BJ (cell line): ENCODE measurements at regions not wholly inside any gene's neighbourhood (a gene's known extent, or its start where the extent isn't known, plus 50 kb on each side); places are given as distances from the start of the nearest gene placed in this dataset.

Source experiments
- CTCF ChIA-PET: fragments of 350-600 bp; formaldehyde crosslinking; extraction: SDS; loops from one replicate; lab custom pipeline; 2021; ENCODE audit warnings: antibody characterized with exemption, inconsistent platforms; lab: Yijun Ruan, JAX
- POLR2A ChIA-PET: fragments of 300-600 bp; sonication (Branson Sonifier 250); formaldehyde crosslinking; extraction: SDS; loops from one replicate; lab custom pipeline; 2021; ENCODE audit warnings: antibody characterized with exemption; lab: Charles Lee
- DNase-seq: peaks from one replicate; pipeline ENCODE4 v3.0.0-alpha.2; 2011; ENCODE audit warnings: low read depth
- H3K27me3 ChIP-seq: 2 replicates; pipeline ENCODE4 v1.6.0; 2011; ENCODE audit warnings: low read length; ENCODE audit not compliant: control insufficient read depth, insufficient read depth
- H3K36me3 ChIP-seq: 2 replicates; pipeline ENCODE4 v1.5.1; 2011; ENCODE audit warnings: low read length; ENCODE audit not compliant: control insufficient read depth, insufficient read depth
- H3K4me3 ChIP-seq: 2 replicates; pipeline ENCODE4 v1.5.1; 2011; ENCODE audit warnings: low read depth, mild to moderate bottlenecking, control low read depth, low read length
- CTCF ChIP-seq: IDR thresholded peaks from 2 replicates; pipeline ENCODE4 v1.5.1; 2011; ENCODE audit warnings: low read depth, mild to moderate bottlenecking, control low read depth, inconsistent platforms, low read length, moderate library complexity; ENCODE audit not compliant: insufficient read depth

- no peak for DNase-seq
- ChIA-PET CTCF (interaction anchor here (0.7 to 9.7 kb wide), 6 partner anchors 32 to 181 kb away, joined by 3 to 257 read pairs (median 41); partner anchors contain the start of gene IL17B), POLR2A (no interaction called here)
- no peak overlapping the region for H3K4me3 ChIP-seq
- no peak for TF ChIP-seq CTCF
- no peaks in the 10 kb centered on the region for H3K36me3 ChIP-seq
- no peaks in the 10 kb centered on the region for H3K27me3 ChIP-seq
These were observed 58.4 kb upstream of the IL17B start for GRCh38 chr5:149437391-149438040.

DNA sequence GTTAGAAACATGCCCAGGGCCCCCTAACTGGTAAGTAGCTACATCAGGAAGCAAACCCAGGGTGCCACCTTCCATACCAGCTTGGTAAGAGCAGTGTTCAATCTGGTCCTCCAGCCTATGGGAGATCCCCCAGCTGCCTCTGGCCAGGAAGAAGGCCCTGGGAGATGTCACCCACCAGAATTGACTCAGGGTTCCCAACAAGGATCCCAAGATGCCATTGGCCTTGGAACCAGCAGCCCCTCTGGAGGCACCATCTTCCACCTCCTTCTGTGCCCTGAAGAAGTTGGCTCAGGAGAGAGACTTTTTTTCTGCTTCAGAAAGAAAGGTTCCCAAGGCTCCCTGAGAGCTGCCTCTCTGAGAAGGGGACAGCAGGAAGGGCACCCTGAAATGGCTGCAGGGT lies 56.6 kb upstream of the IL17B start:
- no peak for TF ChIP-seq CTCF
- ChIA-PET CTCF (interaction anchor here (1.0 to 9.3 kb wide), 17 partner anchors 8 to 183 kb away, joined by 3 to 257 read pairs (median 13); partner anchors contain the start of genes ARHGEF37, CSNK1A1 and IL17B), POLR2A (interaction anchor here (0.6 kb wide), 1 partner anchor 9 kb away, joined by 7 read pairs; no protein-coding TSS in a partner anchor)
- peaks cover 9% of the 10 kb centered on the region for H3K36me3 ChIP-seq
- no peaks in the 10 kb centered on the region for H3K27me3 ChIP-seq
- no peak for DNase-seq
- H3K4me3 ChIP-seq: no peak overlapping the region

DNA sequence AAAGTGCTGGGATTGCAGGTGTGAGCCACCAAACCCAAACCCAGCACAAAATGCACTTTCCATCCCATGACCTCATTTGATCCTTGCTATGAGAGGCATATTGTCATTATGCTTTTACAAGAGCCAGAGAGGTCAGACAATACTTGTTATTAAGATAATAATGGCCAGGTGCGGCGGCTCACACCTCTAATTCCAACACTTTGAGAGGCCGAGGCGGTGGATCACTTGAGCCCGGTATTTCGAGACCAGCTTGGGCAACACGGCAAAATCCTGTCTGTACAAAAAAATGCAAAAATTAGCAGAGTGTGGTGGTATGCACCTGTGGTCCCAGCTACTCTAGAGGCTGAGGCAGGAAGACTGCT lies 55.9 kb upstream of the IL17B start:
- ChIA-PET CTCF (interaction anchor here (0.7 to 9.3 kb wide), 24 partner anchors 8 to 295 kb away, joined by 3 to 257 read pairs (median 6); partner anchors contain the start of genes ARHGEF37, CSNK1A1, IL17B and PCYOX1L), POLR2A (no interaction called here)
- Histone ChIP-seq H3K27me3 (no peaks in the 10 kb centered on the region), H3K36me3 (peaks cover 15% of the 10 kb centered on the region), H3K4me3 (no peak overlapping the region)
- DNase-seq: no peak
- TF ChIP-seq CTCF: no peak

- ChIA-PET CTCF (interaction anchor here (0.7 to 9.3 kb wide), 33 partner anchors 9 to 294 kb away, joined by 3 to 257 read pairs (median 5); partner anchors contain the start of genes ARHGEF37, CSNK1A1, IL17B and PCYOX1L), POLR2A (interaction anchor here (0.5 kb wide), 1 partner anchor 12 kb away, joined by 3 read pairs; no protein-coding TSS in a partner anchor)
- TF ChIP-seq CTCF: peak; percentile 89
- Histone ChIP-seq H3K27me3 (no peaks in the 10 kb centered on the region), H3K36me3 (peaks cover 21% of the 10 kb centered on the region), H3K4me3 (no peak overlapping the region)
- DNase-seq: no peak
These were observed 55.3 kb upstream of the IL17B start for GRCh38 chr5:149434162-149435014.

GRCh38 chr5:149433524-149434131 lies 54.5 kb upstream of the IL17B start:
- Histone ChIP-seq H3K27me3 (no peaks in the 10 kb centered on the region), H3K36me3 (peaks cover 26% of the 10 kb centered on the region), H3K4me3 (no peak overlapping the region)
- ChIA-PET POLR2A (no interaction called here), CTCF (interaction anchor here (0.5 to 9.3 kb wide), 26 partner anchors 10 to 185 kb away, joined by 3 to 257 read pairs (median 5); partner anchors contain the start of genes ARHGEF37, CSNK1A1, IL17B and PCYOX1L)
- no peak for DNase-seq
- TF ChIP-seq CTCF: no peak
